OCI-LY7 (cell line): ENCODE measurements at regions not wholly inside any gene's neighbourhood (a gene's known extent, or its start where the extent isn't known, plus 50 kb on each side); places are given as distances from the start of the nearest gene placed in this dataset.

ENCODE experiments used
- BruUV-seq: library from RNA; stranded (reverse); fragments of 400-500 nt; replicated peaks from 2 replicates; lab custom pipeline; 2021; lab: Mats Ljungman, UMichigan
- CTCF ChIA-PET: fragments of 300-600 bp; sonication (Branson Sonifier 250); formaldehyde crosslinking; loops from one replicate; lab custom pipeline; 2022; ENCODE audit warnings: antibody characterized with exemption; ENCODE audit not compliant: unreplicated experiment; lab: Charles Lee
- POLR2A ChIA-PET: fragments of 300-600 bp; sonication (Branson Sonifier 250); formaldehyde crosslinking; loops from one replicate; lab custom pipeline; 2022; ENCODE audit warnings: antibody characterized with exemption; lab: Charles Lee
- DNase-seq: peaks from one replicate; pipeline ENCODE4 v3.0.0-alpha.2; 2015; ENCODE audit warnings: low spot score
- H2AFZ ChIP-seq: fragments of 200-600 bp; sonication (generic), shearing (Covaris generic); 2 replicates; pipeline ENCODE4 v1.6.1; 2014; ENCODE audit warnings: mild to moderate bottlenecking, antibody characterized with exemption, low read length, moderate library complexity
- H3K27ac ChIP-seq: fragments of 200-600 bp; sonication (generic); 2 replicates; pipeline ENCODE4 v1.5.1; 2014; ENCODE audit warnings: mixed run types, low read depth, mild to moderate bottlenecking, moderate library complexity, low read length, inconsistent platforms; ENCODE audit not compliant: poor library complexity, severe bottlenecking
- H3K36me3 ChIP-seq: fragments of 200-600 bp; sonication (generic); 2 replicates; pipeline ENCODE4 v1.6.1; 2014; ENCODE audit warnings: mild to moderate bottlenecking, antibody characterized with exemption, low read length, moderate library complexity, mixed read lengths; ENCODE audit not compliant: insufficient read depth
- H3K4me1 ChIP-seq: fragments of 200-600 bp; sonication (generic); 2 replicates; pipeline ENCODE4 v1.5.1; 2014; ENCODE audit warnings: mild to moderate bottlenecking, low read length; ENCODE audit not compliant: insufficient read depth, poor library complexity, severe bottlenecking
- H3K4me2 ChIP-seq: fragments of 200-600 bp; sonication (generic); 2 replicates; pipeline ENCODE4 v1.6.1; 2014; ENCODE audit warnings: mild to moderate bottlenecking, low read length
- H3K4me3 ChIP-seq: fragments of 200-600 bp; sonication (generic); 2 replicates; pipeline ENCODE4 v1.5.1; 2014; ENCODE audit warnings: mild to moderate bottlenecking, low read depth, low read length; ENCODE audit not compliant: poor library complexity, severe bottlenecking
- H3K79me2 ChIP-seq: fragments of 200-600 bp; sonication (generic); 2 replicates; pipeline ENCODE4 v1.6.1; 2016; ENCODE audit warnings: low read depth, mild to moderate bottlenecking, low read length, moderate library complexity, mixed read lengths; ENCODE audit not compliant: insufficient read depth
- H3K9me2 ChIP-seq: fragments of 200-600 bp; sonication (generic); 2 replicates; pipeline ENCODE4 v1.6.1; 2016; ENCODE audit warnings: mild to moderate bottlenecking, low read length, mixed read lengths; ENCODE audit not compliant: insufficient read depth
- H3K9me3 ChIP-seq: fragments of 200-600 bp; sonication (generic); 2 replicates; pipeline ENCODE4 v1.6.1; 2014; ENCODE audit warnings: mild to moderate bottlenecking, mixed run types, low read length, mixed read lengths
- H4K20me1 ChIP-seq: fragments of 200-600 bp; sonication (generic); 2 replicates; pipeline ENCODE4 v1.6.1; 2014; ENCODE audit warnings: mild to moderate bottlenecking, antibody characterized with exemption, low read length, moderate library complexity, mixed read lengths; ENCODE audit not compliant: insufficient read depth
- EZH2phosphoT487 ChIP-seq: fragments of 200-600 bp; sonication (generic); IDR thresholded peaks from 2 replicates; pipeline ENCODE4 v1.6.1; 2018; ENCODE audit warnings: low read depth, borderline replicate concordance, mild to moderate bottlenecking, mixed run types, antibody characterized with exemption, low read length, moderate library complexity, mixed read lengths
- intact Hi-C: fragments of 100-400 bp; cut with micrococcal nuclease; formaldehyde crosslinking; loops from one replicate; pipeline ENCODE4 v1.10.0; 2022; ENCODE audit not compliant: unreplicated experiment
- TF ChIP-seq, protein P1 (sequence below): fragments of 200-600 bp; sonication (generic); conservative IDR thresholded peaks from 2 replicates; pipeline ENCODE4 v1.5.1; 2014; ENCODE audit warnings: mild to moderate bottlenecking, antibody characterized with exemption, low read length, moderate library complexity, mixed read lengths

DNA sequence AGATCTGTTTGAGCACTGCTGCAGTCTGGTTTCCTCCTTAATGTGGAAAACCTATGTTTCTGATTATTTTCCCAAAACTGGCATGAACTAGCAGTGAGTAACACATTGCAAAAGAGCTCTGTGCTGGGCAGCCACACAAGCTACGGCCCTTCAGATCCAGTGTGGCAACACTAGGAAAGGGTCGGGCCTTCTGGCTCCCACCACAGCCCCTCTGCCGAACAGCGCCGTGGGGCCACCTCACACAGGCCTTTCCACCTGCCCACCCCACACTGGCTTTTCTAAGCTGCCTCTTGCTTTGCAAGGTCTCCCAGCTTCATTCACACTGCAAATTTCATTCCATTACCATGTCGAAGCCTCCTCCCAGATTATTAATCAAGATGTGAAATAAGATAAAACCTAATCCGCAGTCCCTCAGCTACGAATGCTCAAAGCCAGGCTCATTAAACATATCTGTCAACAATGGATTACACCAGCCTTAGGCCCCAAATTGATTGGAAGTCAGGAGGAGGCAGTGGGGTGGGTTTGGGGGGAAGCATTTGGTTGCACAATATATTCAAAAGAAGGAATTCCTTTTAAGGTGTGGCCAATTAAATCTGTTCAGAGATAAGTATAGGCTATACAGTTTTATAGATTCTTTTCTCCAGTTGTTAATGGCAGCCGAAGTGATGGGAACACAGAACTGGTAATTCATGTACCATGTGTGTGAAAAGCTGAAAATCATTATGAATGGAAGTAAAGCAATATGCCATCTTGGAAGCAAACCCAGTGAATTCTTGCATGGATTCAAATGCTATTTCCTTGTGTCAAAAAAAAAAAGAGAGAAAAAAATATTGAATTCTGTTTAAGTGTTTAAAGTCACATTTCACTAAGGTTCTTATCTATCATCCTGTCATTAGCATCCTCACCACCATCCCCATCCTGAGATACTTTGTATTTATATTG, 223.7 kb downstream of the MTERF1 start:
- Histone ChIP-seq H3K27ac (no peak overlapping the region), H3K9me2 (no peaks in the 10 kb centered on the region), H3K36me3 (no peaks in the 10 kb centered on the region), H3K9me3 (no peaks in the 10 kb centered on the region), H3K4me2 (no peak overlapping the region), H3K79me2 (no peaks in the 10 kb centered on the region), H3K4me1 (no peaks in the 10 kb centered on the region), H2AFZ (no peak overlapping the region), H4K20me1 (no peaks in the 10 kb centered on the region), H3K4me3 (no peak overlapping the region)
- BruUV-seq = no TSS peak
- intact Hi-C loops = no loop called here
- TF ChIP-seq EZH2phosphoT487 = no peak
- TF ChIP-seq, protein P1, sequence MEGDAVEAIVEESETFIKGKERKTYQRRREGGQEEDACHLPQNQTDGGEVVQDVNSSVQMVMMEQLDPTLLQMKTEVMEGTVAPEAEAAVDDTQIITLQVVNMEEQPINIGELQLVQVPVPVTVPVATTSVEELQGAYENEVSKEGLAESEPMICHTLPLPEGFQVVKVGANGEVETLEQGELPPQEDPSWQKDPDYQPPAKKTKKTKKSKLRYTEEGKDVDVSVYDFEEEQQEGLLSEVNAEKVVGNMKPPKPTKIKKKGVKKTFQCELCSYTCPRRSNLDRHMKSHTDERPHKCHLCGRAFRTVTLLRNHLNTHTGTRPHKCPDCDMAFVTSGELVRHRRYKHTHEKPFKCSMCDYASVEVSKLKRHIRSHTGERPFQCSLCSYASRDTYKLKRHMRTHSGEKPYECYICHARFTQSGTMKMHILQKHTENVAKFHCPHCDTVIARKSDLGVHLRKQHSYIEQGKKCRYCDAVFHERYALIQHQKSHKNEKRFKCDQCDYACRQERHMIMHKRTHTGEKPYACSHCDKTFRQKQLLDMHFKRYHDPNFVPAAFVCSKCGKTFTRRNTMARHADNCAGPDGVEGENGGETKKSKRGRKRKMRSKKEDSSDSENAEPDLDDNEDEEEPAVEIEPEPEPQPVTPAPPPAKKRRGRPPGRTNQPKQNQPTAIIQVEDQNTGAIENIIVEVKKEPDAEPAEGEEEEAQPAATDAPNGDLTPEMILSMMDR = no peak
- no peak for DNase-seq
- POLR2A ChIA-PET = interaction anchor here (1.0 kb wide), 1 partner anchor 10 kb away, joined by 3 read pairs; no protein-coding TSS in a partner anchor
- CTCF ChIA-PET = no interaction called here

DNA sequence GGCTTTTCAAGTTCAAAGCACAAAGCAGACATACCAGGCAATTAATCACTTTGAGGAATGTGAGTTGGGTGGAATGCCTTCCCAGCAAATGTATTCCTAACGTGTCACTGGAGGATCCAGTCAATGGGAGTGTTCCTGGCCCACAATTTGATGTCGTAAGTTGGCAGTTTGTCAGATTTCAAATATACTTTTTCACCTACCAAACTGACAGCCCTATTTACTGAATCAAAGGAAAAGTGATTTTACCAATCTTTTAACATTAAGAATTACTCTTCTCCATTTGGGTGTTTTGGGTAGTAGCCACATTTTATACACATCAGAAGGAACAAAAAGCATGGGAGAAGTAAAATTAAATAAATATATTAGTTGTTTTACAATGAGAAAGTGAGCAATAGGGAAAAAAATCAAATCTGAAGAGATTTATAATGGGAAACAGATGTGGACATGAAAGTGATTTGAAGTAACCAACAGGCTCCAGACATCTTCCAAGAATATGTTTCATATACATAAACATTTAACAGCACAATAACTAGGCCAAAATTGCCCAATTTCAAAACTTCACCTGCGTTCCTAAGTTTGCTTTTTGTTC, 222.9 kb downstream of the MTERF1 start:
- BruUV-seq = no TSS peak
- Histone ChIP-seq H3K9me2 (no peaks in the 10 kb centered on the region), H3K4me1 (no peaks in the 10 kb centered on the region), H3K79me2 (no peaks in the 10 kb centered on the region), H3K4me2 (no peak overlapping the region), H3K36me3 (no peaks in the 10 kb centered on the region), H4K20me1 (no peaks in the 10 kb centered on the region), H3K9me3 (no peaks in the 10 kb centered on the region), H3K27ac (no peak overlapping the region), H2AFZ (no peak overlapping the region), H3K4me3 (no peak overlapping the region)
- no peak for DNase-seq
- CTCF ChIA-PET = no interaction called here
- TF ChIP-seq EZH2phosphoT487 = no peak
- TF ChIP-seq, protein P1 = no peak
- POLR2A ChIA-PET = interaction anchor here (0.5 kb wide), 1 partner anchor 38 kb away, joined by 4 read pairs; no protein-coding TSS in a partner anchor
- intact Hi-C loops = no loop called here
